ENCODE measurements at regions not wholly inside any gene's neighbourhood (a gene's known extent, or its start where the extent isn't known, plus 50 kb on each side); places are given as distances from the start of the nearest gene placed in this dataset.

DNA sequence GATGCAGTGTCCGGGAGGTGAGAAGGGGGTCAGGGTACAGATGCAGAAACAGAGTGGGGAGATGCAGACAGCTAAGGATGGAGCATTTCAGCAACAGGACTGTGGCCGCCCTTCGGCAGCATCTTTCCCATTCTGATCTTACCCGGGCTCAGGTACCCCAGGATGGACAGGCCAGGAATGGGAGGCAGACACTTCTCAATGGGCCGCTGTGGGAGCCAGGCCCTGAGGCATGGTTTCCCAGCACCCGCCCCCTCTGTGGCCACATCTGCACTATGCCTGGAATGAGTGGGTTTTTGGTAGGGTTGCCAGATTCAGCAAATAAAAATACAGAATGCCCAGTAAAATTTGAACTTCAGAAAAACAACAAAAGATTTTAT is 105.2 kb upstream of the CTBP2 start:
- H3K9ac ChIP-seq (ENCODE audit: low read depth in 1 of 2, low read length in 2 of 2), result no peak overlapping the region
- no peak overlapping the region for H3K4me3 ChIP-seq (ENCODE audit: low read depth in 1 of 2, low read length in 2 of 2)
- no peaks in the 10 kb centered on the region for H3K4me1 ChIP-seq (ENCODE audit: control insufficient read depth in 1 of 2, insufficient read depth in 2 of 2, low read length in 2 of 2)
- H3K36me3 ChIP-seq (ENCODE audit: control insufficient read depth in 1 of 2, insufficient read depth in 2 of 2, low read length in 2 of 2), result no peaks in the 10 kb centered on the region
- no peaks in the 10 kb centered on the region for H3K9me3 ChIP-seq (ENCODE audit: control insufficient read depth in 1 of 2, low read length in 2 of 2)
- H3K27ac ChIP-seq (ENCODE audit: low read depth, low read length), result no peak overlapping the region
- H3K27me3 ChIP-seq (ENCODE audit: control insufficient read depth in 1 of 2, insufficient read depth in 2 of 2, low read length in 2 of 2), result no peaks in the 10 kb centered on the region

DNA sequence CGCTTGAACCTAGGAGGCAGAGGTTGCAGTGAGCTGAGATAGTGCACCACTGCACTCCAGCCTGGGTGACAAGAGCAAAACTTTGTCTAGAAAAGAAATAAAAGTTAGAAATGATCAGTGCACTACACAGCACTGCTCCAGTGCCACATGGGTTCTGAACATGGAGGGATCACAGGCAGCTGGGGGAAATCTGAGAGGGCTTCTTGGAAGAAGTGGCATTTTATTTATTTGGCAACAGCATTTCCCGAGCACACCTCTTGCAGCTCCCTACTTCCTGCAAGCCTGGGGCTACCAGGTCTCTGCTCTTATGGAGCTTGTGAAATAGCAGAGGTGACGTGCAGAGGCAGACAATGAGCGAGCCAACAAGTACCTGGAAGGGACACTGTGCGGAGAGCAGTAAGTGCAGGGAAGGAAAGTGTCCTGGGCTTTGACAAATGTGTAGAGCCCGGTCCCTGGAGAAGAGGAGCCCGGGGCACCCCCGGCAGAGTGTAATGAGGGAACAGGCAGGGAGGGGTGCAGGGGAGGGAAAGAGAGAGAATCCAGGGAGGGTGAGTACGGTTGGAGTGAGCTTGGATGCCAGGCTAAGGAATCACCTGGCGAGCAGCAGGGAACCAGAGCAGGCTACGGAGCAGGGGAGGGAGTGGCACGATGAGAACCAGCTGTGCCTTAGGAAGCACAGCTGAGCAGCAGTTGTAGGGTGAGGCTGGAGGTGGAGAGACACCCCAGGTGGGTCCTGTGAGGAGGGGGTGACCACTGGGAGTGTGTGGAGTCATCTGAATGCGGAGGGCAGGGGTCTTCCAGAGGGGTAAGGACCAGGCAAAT is 104.6 kb upstream of the CTBP2 start:
- Histone ChIP-seq H3K36me3 (ENCODE audit: control insufficient read depth in 1 of 2, insufficient read depth in 2 of 2, low read length in 2 of 2) (no peaks in the 10 kb centered on the region), H3K9me3 (ENCODE audit: control insufficient read depth in 1 of 2, low read length in 2 of 2) (no peaks in the 10 kb centered on the region), H3K9ac (ENCODE audit: low read depth in 1 of 2, low read length in 2 of 2) (no peak overlapping the region), H3K4me3 (ENCODE audit: low read depth in 1 of 2, low read length in 2 of 2) (no peak overlapping the region), H3K4me1 (ENCODE audit: control insufficient read depth in 1 of 2, insufficient read depth in 2 of 2, low read length in 2 of 2) (no peaks in the 10 kb centered on the region), H3K27me3 (ENCODE audit: control insufficient read depth in 1 of 2, insufficient read depth in 2 of 2, low read length in 2 of 2) (no peaks in the 10 kb centered on the region), H3K27ac (ENCODE audit: low read depth, low read length) (no peak overlapping the region)

DNA sequence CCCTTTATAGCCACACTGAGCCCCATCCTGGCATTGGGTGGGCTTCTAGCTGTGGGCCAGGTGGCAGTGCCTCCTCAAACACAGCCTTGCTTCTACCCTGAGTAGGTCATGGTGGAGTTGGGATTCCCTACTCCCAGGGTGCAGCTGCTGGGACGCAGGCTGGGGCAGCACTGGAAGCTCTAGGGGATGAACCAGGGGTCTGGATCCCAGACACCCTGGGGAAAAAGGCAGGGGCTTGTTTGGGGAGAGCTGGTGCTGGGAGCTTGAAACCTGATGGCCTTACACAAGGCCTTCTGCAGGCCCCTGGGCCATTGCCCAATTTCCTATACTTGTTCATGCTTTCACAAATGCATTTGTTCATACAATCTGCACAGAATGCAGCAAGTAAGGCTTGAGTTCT is 103.7 kb upstream of the CTBP2 start:
- Histone ChIP-seq H3K9ac (ENCODE audit: low read depth in 1 of 2, low read length in 2 of 2) (no peak overlapping the region), H3K4me1 (ENCODE audit: control insufficient read depth in 1 of 2, insufficient read depth in 2 of 2, low read length in 2 of 2) (no peaks in the 10 kb centered on the region), H3K4me3 (ENCODE audit: low read depth in 1 of 2, low read length in 2 of 2) (no peak overlapping the region), H3K27me3 (ENCODE audit: control insufficient read depth in 1 of 2, insufficient read depth in 2 of 2, low read length in 2 of 2) (no peaks in the 10 kb centered on the region), H3K36me3 (ENCODE audit: control insufficient read depth in 1 of 2, insufficient read depth in 2 of 2, low read length in 2 of 2) (no peaks in the 10 kb centered on the region), H3K27ac (ENCODE audit: low read depth, low read length) (no peak overlapping the region), H3K9me3 (ENCODE audit: control insufficient read depth in 1 of 2, low read length in 2 of 2) (no peaks in the 10 kb centered on the region)

DNA sequence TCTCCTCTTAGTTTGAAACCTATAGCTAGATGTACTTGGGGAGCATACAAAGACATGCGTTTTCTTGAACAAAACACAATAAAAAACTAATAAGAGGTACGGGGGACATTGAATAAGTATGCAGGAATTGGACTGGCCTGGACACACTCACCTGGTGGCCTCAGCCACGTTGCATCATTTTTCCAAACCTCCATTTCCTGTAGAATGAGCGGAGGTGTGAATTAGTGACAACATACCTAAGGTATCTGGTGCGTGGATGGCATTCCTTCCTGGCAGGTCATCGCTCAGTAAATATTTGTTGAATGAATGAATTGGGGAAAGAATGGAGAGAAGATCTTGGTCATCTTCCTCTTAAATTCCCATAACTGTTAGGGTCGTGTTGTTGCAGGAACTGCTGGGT is 103.2 kb upstream of the CTBP2 start:
- H3K27me3 ChIP-seq (ENCODE audit: control insufficient read depth in 1 of 2, insufficient read depth in 2 of 2, low read length in 2 of 2), result no peaks in the 10 kb centered on the region
- H3K27ac ChIP-seq (ENCODE audit: low read depth, low read length), result no peak overlapping the region
- no peak overlapping the region for H3K4me3 ChIP-seq (ENCODE audit: low read depth in 1 of 2, low read length in 2 of 2)
- no peaks in the 10 kb centered on the region for H3K36me3 ChIP-seq (ENCODE audit: control insufficient read depth in 1 of 2, insufficient read depth in 2 of 2, low read length in 2 of 2)
- no peaks in the 10 kb centered on the region for H3K4me1 ChIP-seq (ENCODE audit: control insufficient read depth in 1 of 2, insufficient read depth in 2 of 2, low read length in 2 of 2)
- no peaks in the 10 kb centered on the region for H3K9me3 ChIP-seq (ENCODE audit: control insufficient read depth in 1 of 2, low read length in 2 of 2)
- H3K9ac ChIP-seq (ENCODE audit: low read depth in 1 of 2, low read length in 2 of 2), result no peak overlapping the region

DNA sequence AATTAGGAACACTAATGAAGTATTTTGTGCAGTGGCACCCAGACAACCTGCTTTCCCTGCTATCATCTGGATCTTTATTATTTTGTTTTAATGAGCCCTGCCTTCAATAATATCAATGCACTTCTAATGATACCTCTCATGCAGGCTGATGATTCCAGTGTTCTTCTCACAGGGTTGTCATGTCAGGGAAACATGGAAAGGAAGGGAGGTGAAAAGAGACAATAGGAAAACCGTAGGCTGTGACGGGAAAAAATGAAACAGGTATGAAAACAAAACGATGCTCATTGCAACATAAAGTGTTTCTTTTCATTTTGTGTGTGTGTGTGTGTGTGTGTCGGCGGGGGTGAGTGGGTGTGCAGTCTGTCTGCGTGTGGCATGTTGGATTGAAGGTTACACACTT is 102.6 kb upstream of the CTBP2 start:
- Histone ChIP-seq H3K36me3 (ENCODE audit: control insufficient read depth in 1 of 2, insufficient read depth in 2 of 2, low read length in 2 of 2) (no peaks in the 10 kb centered on the region), H3K4me1 (ENCODE audit: control insufficient read depth in 1 of 2, insufficient read depth in 2 of 2, low read length in 2 of 2) (no peaks in the 10 kb centered on the region), H3K9me3 (ENCODE audit: control insufficient read depth in 1 of 2, low read length in 2 of 2) (no peaks in the 10 kb centered on the region), H3K27ac (ENCODE audit: low read depth, low read length) (no peak overlapping the region), H3K9ac (ENCODE audit: low read depth in 1 of 2, low read length in 2 of 2) (no peak overlapping the region), H3K27me3 (ENCODE audit: control insufficient read depth in 1 of 2, insufficient read depth in 2 of 2, low read length in 2 of 2) (no peaks in the 10 kb centered on the region), H3K4me3 (ENCODE audit: low read depth in 1 of 2, low read length in 2 of 2) (no peak overlapping the region)

DNA sequence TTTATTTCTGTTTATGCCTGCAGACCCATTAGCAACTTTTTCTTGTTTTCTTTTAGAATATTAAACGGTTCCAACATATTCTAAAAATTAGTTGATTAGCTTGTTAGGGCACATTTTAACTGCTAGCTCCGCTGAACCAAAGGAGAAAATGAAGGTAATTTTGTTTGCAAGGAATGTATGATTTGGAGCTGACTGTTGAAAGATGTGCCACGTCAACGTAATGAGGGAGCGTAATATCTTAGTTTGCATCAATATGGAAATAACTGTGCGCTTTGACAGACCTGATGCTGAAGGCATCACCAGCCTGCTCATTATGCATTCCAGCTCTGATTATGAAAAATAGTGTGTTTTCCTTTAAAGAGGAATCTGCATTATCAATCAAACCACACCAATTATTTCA is 102.0 kb upstream of the CTBP2 start:
- H3K27ac ChIP-seq (ENCODE audit: low read depth, low read length), result no peak overlapping the region
- no peak overlapping the region for H3K4me3 ChIP-seq (ENCODE audit: low read depth in 1 of 2, low read length in 2 of 2)
- H3K4me1 ChIP-seq (ENCODE audit: control insufficient read depth in 1 of 2, insufficient read depth in 2 of 2, low read length in 2 of 2), result no peaks in the 10 kb centered on the region
- no peaks in the 10 kb centered on the region for H3K9me3 ChIP-seq (ENCODE audit: control insufficient read depth in 1 of 2, low read length in 2 of 2)
- H3K9ac ChIP-seq (ENCODE audit: low read depth in 1 of 2, low read length in 2 of 2), result no peak overlapping the region
- H3K27me3 ChIP-seq (ENCODE audit: control insufficient read depth in 1 of 2, insufficient read depth in 2 of 2, low read length in 2 of 2), result no peaks in the 10 kb centered on the region
- no peaks in the 10 kb centered on the region for H3K36me3 ChIP-seq (ENCODE audit: control insufficient read depth in 1 of 2, insufficient read depth in 2 of 2, low read length in 2 of 2)

DNA sequence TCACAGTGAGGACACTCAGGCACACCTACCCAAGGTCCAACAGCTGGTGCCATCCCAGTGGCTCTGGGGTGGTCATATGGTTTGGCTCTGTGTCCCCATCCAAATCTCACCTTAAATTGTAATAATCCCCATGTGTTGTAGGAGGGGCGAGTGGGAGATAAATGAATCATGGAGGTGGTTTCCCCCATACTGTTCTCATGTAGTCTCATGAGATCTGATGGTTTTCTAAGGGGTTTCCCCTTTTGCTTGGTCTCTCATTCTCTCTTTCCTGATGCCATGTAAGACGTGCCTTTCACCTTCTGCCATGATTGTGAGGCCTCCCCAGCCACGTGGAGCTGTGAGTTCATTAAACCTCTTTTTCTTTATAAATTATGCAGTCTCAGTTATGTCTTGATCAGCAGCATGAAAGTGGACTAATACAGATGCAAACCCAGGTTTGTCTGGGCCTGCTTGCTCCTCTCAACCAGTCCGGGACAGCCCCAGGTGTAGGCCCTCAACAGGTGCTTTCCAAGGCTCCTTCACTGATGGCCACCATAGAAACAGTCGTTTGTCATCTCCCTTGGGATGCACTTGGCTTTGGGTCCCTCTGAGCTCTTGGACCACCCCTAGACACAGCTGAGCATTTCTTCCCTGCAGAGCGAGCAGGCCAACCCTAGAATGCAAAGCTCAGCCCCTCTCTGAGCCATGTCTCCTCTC is 101.3 kb upstream of the CTBP2 start:
- no peaks in the 10 kb centered on the region for H3K9me3 ChIP-seq (ENCODE audit: control insufficient read depth in 1 of 2, low read length in 2 of 2)
- H3K27ac ChIP-seq (ENCODE audit: low read depth, low read length), result no peak overlapping the region
- H3K27me3 ChIP-seq (ENCODE audit: control insufficient read depth in 1 of 2, insufficient read depth in 2 of 2, low read length in 2 of 2), result no peaks in the 10 kb centered on the region
- no peaks in the 10 kb centered on the region for H3K36me3 ChIP-seq (ENCODE audit: control insufficient read depth in 1 of 2, insufficient read depth in 2 of 2, low read length in 2 of 2)
- no peak overlapping the region for H3K9ac ChIP-seq (ENCODE audit: low read depth in 1 of 2, low read length in 2 of 2)
- H3K4me3 ChIP-seq (ENCODE audit: low read depth in 1 of 2, low read length in 2 of 2), result no peak overlapping the region
- no peaks in the 10 kb centered on the region for H3K4me1 ChIP-seq (ENCODE audit: control insufficient read depth in 1 of 2, insufficient read depth in 2 of 2, low read length in 2 of 2)

DNA sequence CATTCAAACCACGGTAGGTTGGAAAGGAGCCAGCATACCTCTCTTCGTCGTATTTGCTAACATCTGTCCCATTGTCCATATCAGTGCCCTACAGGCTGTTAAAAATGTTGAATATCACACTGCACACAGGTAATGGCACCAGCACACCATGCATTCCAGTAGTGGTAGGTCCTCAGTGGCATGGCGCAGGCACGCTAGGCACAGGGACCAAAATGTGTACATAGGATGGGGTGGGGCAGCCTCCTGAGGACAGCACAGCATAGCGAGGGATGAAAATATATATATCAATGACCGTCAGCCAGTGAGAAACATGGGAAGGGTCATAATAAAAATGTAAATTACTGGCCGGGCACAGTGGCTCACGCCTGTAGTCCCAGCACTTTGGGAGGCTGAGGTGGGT is 99.9 kb upstream of the CTBP2 start:
- no peak overlapping the region for H3K4me3 ChIP-seq (ENCODE audit: low read depth in 1 of 2, low read length in 2 of 2)
- no peak overlapping the region for H3K9ac ChIP-seq (ENCODE audit: low read depth in 1 of 2, low read length in 2 of 2)
- no peaks in the 10 kb centered on the region for H3K4me1 ChIP-seq (ENCODE audit: control insufficient read depth in 1 of 2, insufficient read depth in 2 of 2, low read length in 2 of 2)
- no peaks in the 10 kb centered on the region for H3K36me3 ChIP-seq (ENCODE audit: control insufficient read depth in 1 of 2, insufficient read depth in 2 of 2, low read length in 2 of 2)
- H3K27me3 ChIP-seq (ENCODE audit: control insufficient read depth in 1 of 2, insufficient read depth in 2 of 2, low read length in 2 of 2), result no peaks in the 10 kb centered on the region
- no peaks in the 10 kb centered on the region for H3K9me3 ChIP-seq (ENCODE audit: control insufficient read depth in 1 of 2, low read length in 2 of 2)
- no peak overlapping the region for H3K27ac ChIP-seq (ENCODE audit: low read depth, low read length)

DNA sequence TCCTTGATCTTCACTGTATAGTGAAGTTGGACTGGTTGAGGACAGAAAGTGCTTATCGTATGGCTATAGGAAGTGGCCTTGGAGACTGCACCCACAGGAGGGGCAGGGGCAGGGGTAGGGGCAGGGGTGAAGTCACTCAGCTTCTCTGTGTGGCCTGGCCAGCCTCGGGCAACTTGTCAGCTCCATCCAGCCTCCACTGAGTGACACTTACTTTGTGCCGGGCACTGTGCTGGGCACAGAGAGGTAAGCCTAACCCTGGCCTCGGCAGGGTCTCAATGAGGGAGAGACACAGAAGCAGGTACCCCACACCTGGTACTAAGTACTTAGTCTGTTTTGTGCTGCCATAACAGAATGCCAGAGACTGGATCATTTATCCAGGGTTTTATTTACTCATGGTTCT is 99.3 kb upstream of the CTBP2 start:
- H3K4me1 ChIP-seq (ENCODE audit: control insufficient read depth in 1 of 2, insufficient read depth in 2 of 2, low read length in 2 of 2), result no peaks in the 10 kb centered on the region
- H3K9me3 ChIP-seq (ENCODE audit: control insufficient read depth in 1 of 2, low read length in 2 of 2), result no peaks in the 10 kb centered on the region

DNA sequence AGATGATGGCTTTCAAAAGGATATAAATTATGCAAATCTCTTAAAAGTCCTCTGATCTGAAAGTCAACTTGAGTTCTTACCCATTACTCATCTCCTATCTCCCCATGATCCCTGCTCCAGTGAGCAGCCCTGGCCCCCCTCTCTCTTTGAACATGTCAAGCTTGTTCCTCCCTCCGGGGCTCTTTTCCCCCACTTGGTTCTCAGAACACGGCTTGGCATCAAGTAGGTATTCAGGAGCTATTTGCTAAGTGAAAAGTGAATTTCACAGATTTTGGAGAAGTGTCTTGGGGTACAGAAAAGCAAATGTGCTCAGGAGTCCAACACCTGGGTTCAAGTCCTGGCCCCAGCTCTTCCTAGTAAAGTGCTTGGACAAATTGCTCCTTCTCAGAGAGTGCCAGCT is 98.3 kb upstream of the CTBP2 start:
- Histone ChIP-seq H3K27ac (ENCODE audit: low read depth, low read length) (no peak overlapping the region), H3K9me3 (ENCODE audit: control insufficient read depth in 1 of 2, low read length in 2 of 2) (no peaks in the 10 kb centered on the region), H3K4me3 (ENCODE audit: low read depth in 1 of 2, low read length in 2 of 2) (no peak overlapping the region), H3K36me3 (ENCODE audit: control insufficient read depth in 1 of 2, insufficient read depth in 2 of 2, low read length in 2 of 2) (no peaks in the 10 kb centered on the region), H3K9ac (ENCODE audit: low read depth in 1 of 2, low read length in 2 of 2) (no peak overlapping the region), H3K4me1 (ENCODE audit: control insufficient read depth in 1 of 2, insufficient read depth in 2 of 2, low read length in 2 of 2) (no peaks in the 10 kb centered on the region), H3K27me3 (ENCODE audit: control insufficient read depth in 1 of 2, insufficient read depth in 2 of 2, low read length in 2 of 2) (no peaks in the 10 kb centered on the region)

More for the DNA sequence above, 99.3 kb upstream of the CTBP2 start:
- H3K27ac ChIP-seq (ENCODE audit: low read depth, low read length), result no peak overlapping the region
- H3K27me3 ChIP-seq (ENCODE audit: control insufficient read depth in 1 of 2, insufficient read depth in 2 of 2, low read length in 2 of 2), result no peaks in the 10 kb centered on the region
- no peaks in the 10 kb centered on the region for H3K36me3 ChIP-seq (ENCODE audit: control insufficient read depth in 1 of 2, insufficient read depth in 2 of 2, low read length in 2 of 2)
- H3K9ac ChIP-seq (ENCODE audit: low read depth in 1 of 2, low read length in 2 of 2), result no peak overlapping the region
- H3K4me3 ChIP-seq (ENCODE audit: low read depth in 1 of 2, low read length in 2 of 2), result no peak overlapping the region
